Lower lobe of right lung (tissue), 2 donors: ENCODE measurements at regions not wholly inside any gene's neighbourhood (a gene's known extent, or its start where the extent isn't known, plus 50 kb on each side); places are given as distances from the start of the nearest gene placed in this dataset.
"Not testable (repeated sequence)": the region's sequence is repeated elsewhere in the genome, so short reads cannot be mapped to it uniquely, and the experiment has no call there.

Experiments used
- ATAC-seq, 2 donors: fragments of 200-7000 bp; cut with Tn5 transposase; one replicate each; pipeline ENCODE4 v1.9.1; 2020 to 2022; ENCODE audit warnings: mild to moderate bottlenecking in 2 of 2, moderate library complexity in 2 of 2
- DNase-seq: peaks from one replicate; pipeline ENCODE4 v3.0.0-alpha.2; 2020
- H3K27ac ChIP-seq: fragments of 200-600 bp; one replicate; pipeline ENCODE4 v1.8.0; 2022
- H3K27me3 ChIP-seq: fragments of 200-600 bp; one replicate; pipeline ENCODE4 v1.8.0; 2022; ENCODE audit warnings: low read depth
- H3K36me3 ChIP-seq: fragments of 200-600 bp; one replicate; pipeline ENCODE4 v1.8.0; 2022; ENCODE audit warnings: mild to moderate bottlenecking
- H3K4me1 ChIP-seq: fragments of 200-600 bp; one replicate; pipeline ENCODE4 v1.8.0; 2022
- H3K4me3 ChIP-seq: fragments of 200-600 bp; one replicate; pipeline ENCODE4 v1.8.0; 2022; ENCODE audit warnings: mild to moderate bottlenecking
- H3K9me3 ChIP-seq: fragments of 200-600 bp; one replicate; pipeline ENCODE4 v1.8.0; 2022
- intact Hi-C: fragments of 100-400 bp; cut with DNase I; formaldehyde crosslinking; loops from one replicate; pipeline ENCODE4 v1.11.0; 2022
- TF ChIP-seq, protein P1 (sequence below): fragments of 200-600 bp; IDR thresholded peaks from one replicate; pipeline ENCODE4 v1.8.0; 2022; ENCODE audit warnings: antibody characterized with exemption, mild to moderate bottlenecking
- donor health status: DM: no; HTN: yes; CAD: no; lungs with severe emphysema.

DNA sequence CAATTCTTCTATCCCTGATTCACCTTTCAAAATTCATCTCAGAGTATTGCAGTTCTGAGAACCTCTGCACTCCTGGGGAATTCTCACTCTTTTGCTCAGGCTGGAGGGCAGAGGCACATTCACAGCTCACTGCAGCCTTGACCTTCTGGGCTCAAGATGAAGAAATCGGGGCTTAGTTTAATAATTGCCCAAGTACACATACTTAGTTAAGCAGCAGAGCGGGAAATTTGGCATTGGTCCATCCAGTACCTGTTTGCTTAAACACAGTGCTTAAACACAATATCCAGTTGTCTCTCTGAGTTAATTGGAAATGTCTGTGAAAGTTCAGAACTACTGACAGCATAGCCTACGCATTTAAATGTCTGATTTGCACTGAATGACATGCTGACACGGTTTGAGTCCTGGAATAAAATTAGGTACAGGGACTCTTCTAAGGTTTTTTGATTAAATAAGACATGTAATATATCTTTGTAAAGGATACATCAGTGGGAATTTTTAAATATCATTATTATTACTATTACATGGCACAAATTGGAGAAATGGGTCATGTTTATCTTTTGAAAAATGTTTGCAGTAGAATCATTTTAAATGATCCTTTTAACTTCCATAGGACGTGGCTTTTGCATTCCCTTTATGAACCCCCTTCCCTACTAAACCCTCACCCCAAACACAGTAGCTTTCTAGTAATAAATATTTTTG lies 337.4 kb downstream of the SRGAP2C start:
- no peaks in the 10 kb centered on the region for H3K9me3 ChIP-seq
- ATAC-seq (peak; percentile 34 to 67), DNase-seq (no peak)
- intact Hi-C loops = no loop called here
- no peak overlapping the region for H3K27ac ChIP-seq
- no peak overlapping the region for H3K4me3 ChIP-seq
- TF ChIP-seq, protein P1, sequence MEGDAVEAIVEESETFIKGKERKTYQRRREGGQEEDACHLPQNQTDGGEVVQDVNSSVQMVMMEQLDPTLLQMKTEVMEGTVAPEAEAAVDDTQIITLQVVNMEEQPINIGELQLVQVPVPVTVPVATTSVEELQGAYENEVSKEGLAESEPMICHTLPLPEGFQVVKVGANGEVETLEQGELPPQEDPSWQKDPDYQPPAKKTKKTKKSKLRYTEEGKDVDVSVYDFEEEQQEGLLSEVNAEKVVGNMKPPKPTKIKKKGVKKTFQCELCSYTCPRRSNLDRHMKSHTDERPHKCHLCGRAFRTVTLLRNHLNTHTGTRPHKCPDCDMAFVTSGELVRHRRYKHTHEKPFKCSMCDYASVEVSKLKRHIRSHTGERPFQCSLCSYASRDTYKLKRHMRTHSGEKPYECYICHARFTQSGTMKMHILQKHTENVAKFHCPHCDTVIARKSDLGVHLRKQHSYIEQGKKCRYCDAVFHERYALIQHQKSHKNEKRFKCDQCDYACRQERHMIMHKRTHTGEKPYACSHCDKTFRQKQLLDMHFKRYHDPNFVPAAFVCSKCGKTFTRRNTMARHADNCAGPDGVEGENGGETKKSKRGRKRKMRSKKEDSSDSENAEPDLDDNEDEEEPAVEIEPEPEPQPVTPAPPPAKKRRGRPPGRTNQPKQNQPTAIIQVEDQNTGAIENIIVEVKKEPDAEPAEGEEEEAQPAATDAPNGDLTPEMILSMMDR = no peak
- no peaks in the 10 kb centered on the region for H3K36me3 ChIP-seq
- H3K4me1 ChIP-seq = peaks cover 7% of the 10 kb centered on the region
- H3K27me3 ChIP-seq = peaks cover 16% of the 10 kb centered on the region

DNA sequence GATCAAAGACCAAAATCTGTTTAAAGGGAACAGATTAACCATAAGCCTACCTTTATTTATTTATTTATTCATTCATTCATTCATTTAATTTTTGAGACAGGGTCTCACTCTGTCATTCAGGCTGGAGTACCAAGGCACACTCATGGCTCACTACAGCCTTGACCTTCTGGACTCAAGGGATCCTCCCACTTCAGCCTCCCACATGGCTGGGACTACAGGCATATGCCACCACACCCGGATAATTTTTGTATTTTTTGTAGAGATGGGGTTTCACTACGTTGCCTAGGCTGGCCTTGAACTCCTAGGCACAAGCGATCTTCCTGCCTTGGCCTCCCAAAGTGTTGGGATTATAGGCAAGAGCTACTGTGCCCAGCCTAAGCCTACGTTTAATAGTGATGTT lies 338.3 kb downstream of the SRGAP2C start:
- H3K4me1 ChIP-seq, H3K27ac ChIP-seq, ATAC-seq, H3K9me3 ChIP-seq, intact Hi-C loops, H3K36me3 ChIP-seq, H3K4me3 ChIP-seq, DNase-seq: not testable (repeated sequence)
- H3K27me3 ChIP-seq = peaks cover 16% of the 10 kb centered on the region

GRCh38 chr1:121525355-121525754 lies 340.6 kb downstream of the SRGAP2C start:
- intact Hi-C loops = no loop called here
- no peak for DNase-seq
- Histone ChIP-seq H3K27ac (no peak overlapping the region), H3K4me3 (no peak overlapping the region), H3K36me3 (no peaks in the 10 kb centered on the region), H3K9me3 (no peaks in the 10 kb centered on the region), H3K27me3 (no peaks in the 10 kb centered on the region), H3K4me1 (no peaks in the 10 kb centered on the region)
- TF ChIP-seq, protein P1 = no peak
- ATAC-seq = no peak

DNA sequence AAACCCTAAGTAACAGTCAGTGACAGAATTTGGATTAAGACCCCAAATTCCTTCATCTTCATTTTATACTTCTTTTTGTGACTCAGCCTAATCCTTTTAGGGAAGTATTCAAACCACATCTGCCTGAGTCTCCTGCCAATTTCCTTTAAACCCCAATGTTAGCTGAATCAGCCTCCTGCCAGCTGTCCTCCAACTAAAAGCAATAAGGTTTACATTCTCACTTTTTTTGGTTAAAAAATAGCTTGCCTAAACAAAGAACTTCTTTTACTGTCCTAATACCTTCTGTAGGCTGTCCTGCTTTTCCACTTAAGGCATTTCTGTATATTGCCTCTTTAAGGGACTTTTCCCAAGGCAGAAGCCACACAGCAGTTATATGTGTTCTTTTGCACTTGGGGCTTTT lies 344.2 kb downstream of the SRGAP2C start:
- DNase-seq, H3K27me3 ChIP-seq, H3K4me1 ChIP-seq, intact Hi-C loops, H3K36me3 ChIP-seq, ATAC-seq, H3K4me3 ChIP-seq, H3K9me3 ChIP-seq, H3K27ac ChIP-seq: not testable (repeated sequence)

DNA sequence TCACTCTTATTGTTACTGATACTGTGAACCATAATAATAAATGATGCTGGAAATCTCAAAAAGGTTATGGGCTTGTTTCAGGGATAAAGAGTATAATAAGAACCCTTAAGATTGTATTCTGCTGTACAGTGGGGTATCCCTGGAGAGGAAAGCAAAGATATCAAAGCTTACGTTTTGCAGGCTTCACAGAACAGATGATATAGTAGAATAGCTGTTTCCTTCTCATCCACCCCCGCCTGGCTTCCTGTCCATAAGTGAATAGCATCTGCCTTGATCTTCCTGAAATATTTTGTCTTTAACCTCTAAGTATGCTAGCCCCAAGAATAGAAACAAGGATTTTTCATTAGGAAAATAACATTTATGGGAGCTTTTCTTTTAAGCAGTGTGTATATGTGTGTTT lies 345.3 kb downstream of the SRGAP2C start:
- H3K4me3 ChIP-seq, H3K36me3 ChIP-seq, H3K27me3 ChIP-seq, H3K4me1 ChIP-seq, ATAC-seq, H3K9me3 ChIP-seq, intact Hi-C loops, DNase-seq, H3K27ac ChIP-seq: not testable (repeated sequence)

DNA sequence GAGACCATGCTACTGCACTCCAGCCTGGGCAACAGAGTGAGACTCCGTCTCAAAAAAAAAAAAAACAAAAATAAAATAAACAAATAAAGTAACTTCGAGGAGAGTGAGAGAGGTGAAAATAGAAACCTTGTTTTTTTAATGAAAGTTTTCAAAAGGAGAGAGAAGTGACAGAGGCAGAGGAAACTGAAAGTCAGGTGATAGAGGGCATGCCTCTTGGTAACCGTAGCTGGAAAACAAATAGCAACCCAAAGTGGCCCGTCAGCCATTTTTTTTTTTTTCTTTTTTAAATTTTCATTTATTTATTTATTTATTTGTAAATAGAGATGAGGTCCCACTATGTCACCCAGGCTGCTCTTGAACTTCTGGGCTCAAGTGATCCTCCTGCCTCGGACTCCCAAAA lies 347.0 kb downstream of the SRGAP2C start:
- H3K27ac ChIP-seq, H3K36me3 ChIP-seq, intact Hi-C loops, H3K4me1 ChIP-seq, H3K27me3 ChIP-seq, ATAC-seq, H3K9me3 ChIP-seq, H3K4me3 ChIP-seq, DNase-seq: not testable (repeated sequence)

DNA sequence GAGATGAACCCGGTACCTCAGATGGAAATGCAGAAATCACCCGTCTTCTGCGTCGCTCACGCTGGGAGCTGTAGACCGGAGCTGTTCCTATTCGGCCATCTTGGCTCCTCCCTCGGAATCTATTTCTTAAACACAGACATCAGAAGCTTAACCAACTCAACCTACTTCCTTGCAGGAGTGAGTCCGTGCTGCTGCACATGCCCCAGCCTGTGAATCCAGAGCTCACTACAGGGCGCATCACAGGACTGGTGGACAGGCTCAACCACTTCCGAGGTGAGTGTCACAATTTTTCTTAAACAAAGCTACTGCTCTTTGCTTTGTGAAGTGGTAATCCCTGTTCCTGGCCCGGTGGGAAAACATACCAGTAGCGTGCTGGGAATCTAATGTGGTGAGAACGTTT lies 353.4 kb downstream of the SRGAP2C start:
- intact Hi-C loops, H3K9me3 ChIP-seq, H3K4me3 ChIP-seq, H3K27ac ChIP-seq, DNase-seq, H3K27me3 ChIP-seq, ATAC-seq, H3K4me1 ChIP-seq, H3K36me3 ChIP-seq: not testable (repeated sequence)

GRCh38 chr1:121538943-121539575 lies 354.3 kb downstream of the SRGAP2C start:
- no peaks in the 10 kb centered on the region for H3K4me1 ChIP-seq
- no peaks in the 10 kb centered on the region for H3K36me3 ChIP-seq
- intact Hi-C loops = no loop called here
- no peak overlapping the region for H3K4me3 ChIP-seq
- ATAC-seq (no peak), DNase-seq (no peak)
- no peaks in the 10 kb centered on the region for H3K9me3 ChIP-seq
- TF ChIP-seq, protein P1 = no peak
- H3K27me3 ChIP-seq = no peaks in the 10 kb centered on the region
- H3K27ac ChIP-seq = no peak overlapping the region

GRCh38 chr1:121543988-121544387 lies 359.2 kb downstream of the SRGAP2C start:
- DNase-seq, H3K27ac ChIP-seq, H3K4me1 ChIP-seq, H3K36me3 ChIP-seq, intact Hi-C loops, ATAC-seq, H3K4me3 ChIP-seq, H3K9me3 ChIP-seq, H3K27me3 ChIP-seq: not testable (repeated sequence)
